GM12874 (cell line): ENCODE measurements at regions not wholly inside any gene's neighbourhood (a gene's known extent, or its start where the extent isn't known, plus 50 kb on each side); places are given as distances from the start of the nearest gene placed in this dataset.
A peak's percentile ranks its signal among the peaks of the same experiment; 100 is the strongest.

Experiments used
- CTCF ChIP-seq: IDR thresholded peaks from 2 replicates; pipeline ENCODE4 v1.5.1; 2011; ENCODE audit warnings: low read depth, mild to moderate bottlenecking, control low read depth, low read length, moderate library complexity; ENCODE audit not compliant: insufficient read depth

- no peak for TF ChIP-seq CTCF
These were observed 275.7 kb downstream of the C1orf94 start for GRCh38 chr1:34452451-34452850.

- no peak for TF ChIP-seq CTCF
These were observed 278.4 kb downstream of the C1orf94 start for GRCh38 chr1:34455121-34455520.

- TF ChIP-seq CTCF: peak; percentile 81
These were observed 283.5 kb downstream of the C1orf94 start for GRCh38 chr1:34460193-34460592.

- TF ChIP-seq CTCF: no peak
These were observed 284.4 kb upstream of the GJB5 start for GRCh38 chr1:34470401-34470800.

- no peak for TF ChIP-seq CTCF
These were observed 280.3 kb upstream of the GJB5 start for GRCh38 chr1:34474566-34474965.

- no peak for TF ChIP-seq CTCF
These were observed 278.5 kb upstream of the GJB5 start for GRCh38 chr1:34476371-34476770.

- no peak for TF ChIP-seq CTCF
These were observed 277.2 kb upstream of the GJB5 start for GRCh38 chr1:34477632-34478141.
